DND-41 (cell line): ENCODE measurements at regions not wholly inside any gene's neighbourhood (a gene's known extent, or its start where the extent isn't known, plus 50 kb on each side); places are given as distances from the start of the nearest gene placed in this dataset.

Source experiments
- ATAC-seq: fragments of 200-7000 bp; cut with Tn5 transposase; 3 replicates; pipeline ENCODE4 v1.9.1; 2021; ENCODE audit warnings: low read depth; ENCODE audit not compliant: insufficient read depth
- DNase-seq: peaks from one replicate; pipeline ENCODE4 v3.0.0-alpha.2; 2020
- H2AFZ ChIP-seq: 2 replicates; pipeline ENCODE4 v1.6.0; 2012; ENCODE audit warnings: low read depth, low read length
- H3K27ac ChIP-seq: 2 replicates; pipeline ENCODE4 v1.5.1; 2012; ENCODE audit warnings: low read length, inconsistent platforms
- H3K27me3 ChIP-seq: fragments of 200-600 bp; sonication (generic); 2 replicates; pipeline ENCODE4 v1.6.0; 2012; ENCODE audit warnings: low read length, mild to moderate bottlenecking, inconsistent platforms; ENCODE audit not compliant: insufficient read depth, poor library complexity
- H3K36me3 ChIP-seq: 2 replicates; pipeline ENCODE4 v1.5.1; 2012; ENCODE audit warnings: low read length, inconsistent platforms; ENCODE audit not compliant: insufficient read depth
- H3K4me1 ChIP-seq: 2 replicates; pipeline ENCODE4 v1.5.1; 2012; ENCODE audit warnings: mild to moderate bottlenecking, low read length; ENCODE audit not compliant: insufficient read depth
- H3K4me2 ChIP-seq: 2 replicates; pipeline ENCODE4 v1.6.0; 2012; ENCODE audit warnings: mild to moderate bottlenecking, moderate library complexity, low read length, inconsistent platforms; ENCODE audit not compliant: insufficient read depth
- H3K4me3 ChIP-seq, 2 experiments: fragments of 200-600 bp in 1 of 2; shearing (Covaris generic) in 1 of 2; 2 replicates each; pipeline ENCODE4 v1.5.1; 2012 to 2016; ENCODE audit warnings: inconsistent platforms in 2 of 2, low read length in 2 of 2, mild to moderate bottlenecking in 2 of 2, low read depth in 1 of 2, moderate library complexity in 1 of 2
- H3K79me2 ChIP-seq: 2 replicates; pipeline ENCODE4 v1.6.0; 2012; ENCODE audit warnings: low read length, inconsistent platforms; ENCODE audit not compliant: insufficient read depth
- H3K9ac ChIP-seq: 2 replicates; pipeline ENCODE4 v1.6.0; 2012; ENCODE audit warnings: low read depth, mild to moderate bottlenecking, inconsistent platforms, low read length, moderate library complexity
- H3K9me3 ChIP-seq: 2 replicates; pipeline ENCODE4 v1.5.1; 2012; ENCODE audit warnings: low read length, moderate library complexity, mild to moderate bottlenecking, inconsistent platforms; ENCODE audit not compliant: insufficient read depth, severe bottlenecking
- H4K20me1 ChIP-seq: 2 replicates; pipeline ENCODE4 v1.6.0; 2012; ENCODE audit warnings: low read length; ENCODE audit not compliant: insufficient read depth
- EZH2 ChIP-seq: IDR thresholded peaks from 3 replicates; pipeline ENCODE4 v1.6.1; 2012; ENCODE audit warnings: borderline replicate concordance, low read depth, mild to moderate bottlenecking, moderate library complexity, low read length, inconsistent platforms; ENCODE audit not compliant: severe bottlenecking
- TF ChIP-seq, protein P1 (sequence below): IDR thresholded peaks from 2 replicates; pipeline ENCODE4 v1.5.1; 2012; ENCODE audit warnings: borderline replicate concordance, low read length, moderate library complexity, mild to moderate bottlenecking; ENCODE audit not compliant: poor library complexity, severe bottlenecking; ENCODE audit errors: extremely low read depth

GRCh38 chr12:67890726-67891258, 98.5 kb upstream of the IFNG-AS1 start:
- TF ChIP-seq, protein P1, sequence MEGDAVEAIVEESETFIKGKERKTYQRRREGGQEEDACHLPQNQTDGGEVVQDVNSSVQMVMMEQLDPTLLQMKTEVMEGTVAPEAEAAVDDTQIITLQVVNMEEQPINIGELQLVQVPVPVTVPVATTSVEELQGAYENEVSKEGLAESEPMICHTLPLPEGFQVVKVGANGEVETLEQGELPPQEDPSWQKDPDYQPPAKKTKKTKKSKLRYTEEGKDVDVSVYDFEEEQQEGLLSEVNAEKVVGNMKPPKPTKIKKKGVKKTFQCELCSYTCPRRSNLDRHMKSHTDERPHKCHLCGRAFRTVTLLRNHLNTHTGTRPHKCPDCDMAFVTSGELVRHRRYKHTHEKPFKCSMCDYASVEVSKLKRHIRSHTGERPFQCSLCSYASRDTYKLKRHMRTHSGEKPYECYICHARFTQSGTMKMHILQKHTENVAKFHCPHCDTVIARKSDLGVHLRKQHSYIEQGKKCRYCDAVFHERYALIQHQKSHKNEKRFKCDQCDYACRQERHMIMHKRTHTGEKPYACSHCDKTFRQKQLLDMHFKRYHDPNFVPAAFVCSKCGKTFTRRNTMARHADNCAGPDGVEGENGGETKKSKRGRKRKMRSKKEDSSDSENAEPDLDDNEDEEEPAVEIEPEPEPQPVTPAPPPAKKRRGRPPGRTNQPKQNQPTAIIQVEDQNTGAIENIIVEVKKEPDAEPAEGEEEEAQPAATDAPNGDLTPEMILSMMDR = no peak
- no peak for TF ChIP-seq EZH2
- DNase-seq = no peak
- no peaks in the 10 kb centered on the region for H3K36me3 ChIP-seq

DNA sequence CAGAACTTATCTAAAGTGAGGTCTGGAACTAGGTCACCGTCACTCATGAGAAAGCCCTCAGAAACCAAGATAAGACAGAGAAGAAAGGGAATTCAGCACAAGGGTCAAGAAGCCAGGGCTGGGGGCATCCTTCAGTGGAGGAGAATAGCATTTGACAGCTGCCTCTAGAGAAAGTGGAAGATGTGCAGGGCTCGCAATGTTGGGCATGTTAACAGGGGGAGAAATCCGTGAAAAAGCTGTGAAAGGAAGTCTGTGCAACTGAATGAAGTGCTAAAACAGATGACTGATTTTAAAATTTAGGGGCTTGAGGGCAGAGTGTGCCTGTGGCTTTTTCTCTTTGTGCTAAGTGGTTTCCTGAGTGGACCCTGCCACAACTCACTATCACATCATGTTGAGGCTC, 97.7 kb upstream of the IFNG-AS1 start:
- Histone ChIP-seq H3K4me2 (no peak overlapping the region), H3K79me2 (no peaks in the 10 kb centered on the region), H3K9me3 (no peaks in the 10 kb centered on the region), H3K4me1 (no peaks in the 10 kb centered on the region), H3K27me3 (no peaks in the 10 kb centered on the region), H4K20me1 (no peaks in the 10 kb centered on the region), H3K9ac (no peak overlapping the region), H2AFZ (no peak overlapping the region), H3K27ac (no peak overlapping the region), H3K36me3 (no peaks in the 10 kb centered on the region), H3K4me3 (no peak overlapping the region)
- DNase-seq (no peak), ATAC-seq (no peak)
- TF ChIP-seq EZH2 = no peak
- TF ChIP-seq, protein P1 = no peak

More at GRCh38 chr12:67890726-67891258, 98.5 kb upstream of the IFNG-AS1 start:
- H3K9me3 ChIP-seq = no peaks in the 10 kb centered on the region
- no peak overlapping the region for H2AFZ ChIP-seq
- H3K9ac ChIP-seq = no peak overlapping the region
- no peaks in the 10 kb centered on the region for H3K4me1 ChIP-seq
- no peak for ATAC-seq
- no peaks in the 10 kb centered on the region for H3K27me3 ChIP-seq
- no peak overlapping the region for H3K27ac ChIP-seq
- H3K79me2 ChIP-seq = no peaks in the 10 kb centered on the region
- no peak overlapping the region for H3K4me2 ChIP-seq
- H4K20me1 ChIP-seq = no peaks in the 10 kb centered on the region
- H3K4me3 ChIP-seq = no peak overlapping the region

GRCh38 chr12:67892259-67893021, 96.8 kb upstream of the IFNG-AS1 start:
- no peak overlapping the region for H2AFZ ChIP-seq
- no peaks in the 10 kb centered on the region for H3K4me1 ChIP-seq
- no peaks in the 10 kb centered on the region for H3K36me3 ChIP-seq
- TF ChIP-seq EZH2 = no peak
- TF ChIP-seq, protein P1 = no peak
- no peak for DNase-seq
- no peak overlapping the region for H3K4me2 ChIP-seq
- H3K9ac ChIP-seq = no peak overlapping the region
- no peak overlapping the region for H3K27ac ChIP-seq
- no peaks in the 10 kb centered on the region for H4K20me1 ChIP-seq
- ATAC-seq = no peak
- H3K79me2 ChIP-seq = no peaks in the 10 kb centered on the region
- H3K4me3 ChIP-seq = no peak overlapping the region
- no peaks in the 10 kb centered on the region for H3K9me3 ChIP-seq
- H3K27me3 ChIP-seq = no peaks in the 10 kb centered on the region
